Posterior cingulate gyrus (tissue), 11 donors: ENCODE measurements at regions not wholly inside any gene's neighbourhood (a gene's known extent, or its start where the extent isn't known, plus 50 kb on each side); places are given as distances from the start of the nearest gene placed in this dataset.

ENCODE experiments used
- DNase-seq, 10 donors: peaks; one replicate each; pipeline versions ENCODE4 v3.0.0 to v3.0.0-alpha.2; 2020 to 2021; ENCODE audit warnings: mixed read lengths in 3 of 10
- intact Hi-C: fragments of 100-400 bp; cut with DNase I; formaldehyde crosslinking; loops from one replicate; pipeline ENCODE4 v1.15.1; 2023

DNA sequence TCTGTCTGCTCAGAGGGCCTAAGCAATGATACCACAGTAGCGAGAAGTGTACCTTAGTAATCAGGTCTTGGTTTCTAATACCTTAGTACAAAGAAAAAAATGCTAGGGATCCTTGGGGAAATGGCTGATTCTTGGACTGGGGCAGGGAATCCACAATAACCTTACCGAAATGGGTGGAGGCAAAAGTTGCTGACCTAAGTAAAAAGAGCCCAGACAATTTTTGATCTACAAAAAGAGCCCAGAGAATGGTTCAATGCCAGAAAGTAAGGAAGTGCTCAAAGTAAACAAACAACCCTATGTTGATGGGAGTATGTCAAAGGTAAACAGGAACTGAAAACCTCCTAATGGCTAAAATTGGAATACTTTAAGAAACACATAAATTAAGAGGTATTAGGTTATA lies 130.1 kb upstream of the MAGEB18 start:
- intact Hi-C loops: no loop called here
- DNase-seq: no peak

DNA sequence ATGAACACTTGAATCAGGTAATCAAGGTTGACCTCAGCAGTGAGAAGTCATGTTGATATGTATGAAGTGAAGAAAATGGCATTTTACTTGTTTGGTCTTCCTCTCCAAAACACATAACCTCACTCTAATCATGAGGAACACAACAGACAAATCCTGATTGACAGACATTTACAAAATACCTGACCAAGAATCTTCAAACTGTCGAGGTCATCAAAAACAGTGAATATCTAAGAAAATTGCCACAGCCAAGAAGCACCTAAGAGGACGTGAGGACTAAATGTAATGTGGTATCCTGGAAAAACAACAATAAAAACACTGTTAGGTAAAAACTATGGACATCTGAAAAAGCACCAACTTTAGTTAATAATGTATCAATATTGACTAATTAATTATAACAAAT lies 129.5 kb upstream of the MAGEB18 start:
- no peak for DNase-seq
- intact Hi-C loops: no loop called here

DNA sequence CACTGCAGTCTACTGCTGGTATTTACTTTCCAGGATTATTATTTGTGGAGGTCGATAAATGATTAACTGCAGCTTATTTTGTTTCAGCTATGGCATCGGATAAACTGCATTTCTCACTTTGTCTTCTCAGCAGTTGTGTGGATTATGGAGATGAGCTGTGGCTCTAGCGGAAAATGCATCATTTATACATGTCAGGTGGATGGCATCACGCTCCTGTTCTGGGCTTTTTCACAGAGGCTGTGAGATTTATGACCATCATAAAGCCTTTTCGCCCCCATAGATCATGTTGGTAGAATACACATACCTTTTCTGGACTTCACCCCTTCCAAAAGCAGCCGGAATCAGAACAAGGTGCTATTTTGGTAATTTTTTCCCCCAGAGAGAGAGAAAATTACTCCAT lies 118.8 kb upstream of the MAGEB18 start:
- intact Hi-C loops: no loop called here
- DNase-seq: no peak

DNA sequence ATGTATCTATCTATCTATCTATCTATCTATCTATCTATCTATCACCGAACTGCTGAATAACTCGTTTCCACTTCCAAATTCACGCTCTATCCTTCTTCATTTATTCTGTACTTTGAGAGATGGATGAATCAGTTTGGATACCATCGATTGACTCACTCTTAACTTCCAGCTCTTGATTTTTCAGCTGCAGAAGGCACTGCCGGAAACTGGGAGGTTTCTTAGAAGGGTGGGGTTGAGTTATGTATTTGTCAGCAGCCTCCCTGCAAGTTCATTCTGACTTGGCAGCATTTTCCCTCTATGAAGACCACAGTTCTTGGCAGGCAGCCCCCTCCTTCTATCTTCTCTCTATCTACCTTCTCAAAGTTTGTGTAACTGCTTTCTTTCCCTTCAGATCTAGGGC lies 112.0 kb upstream of the MAGEB18 start:
- no peak for DNase-seq
- intact Hi-C loops: no loop called here

DNA sequence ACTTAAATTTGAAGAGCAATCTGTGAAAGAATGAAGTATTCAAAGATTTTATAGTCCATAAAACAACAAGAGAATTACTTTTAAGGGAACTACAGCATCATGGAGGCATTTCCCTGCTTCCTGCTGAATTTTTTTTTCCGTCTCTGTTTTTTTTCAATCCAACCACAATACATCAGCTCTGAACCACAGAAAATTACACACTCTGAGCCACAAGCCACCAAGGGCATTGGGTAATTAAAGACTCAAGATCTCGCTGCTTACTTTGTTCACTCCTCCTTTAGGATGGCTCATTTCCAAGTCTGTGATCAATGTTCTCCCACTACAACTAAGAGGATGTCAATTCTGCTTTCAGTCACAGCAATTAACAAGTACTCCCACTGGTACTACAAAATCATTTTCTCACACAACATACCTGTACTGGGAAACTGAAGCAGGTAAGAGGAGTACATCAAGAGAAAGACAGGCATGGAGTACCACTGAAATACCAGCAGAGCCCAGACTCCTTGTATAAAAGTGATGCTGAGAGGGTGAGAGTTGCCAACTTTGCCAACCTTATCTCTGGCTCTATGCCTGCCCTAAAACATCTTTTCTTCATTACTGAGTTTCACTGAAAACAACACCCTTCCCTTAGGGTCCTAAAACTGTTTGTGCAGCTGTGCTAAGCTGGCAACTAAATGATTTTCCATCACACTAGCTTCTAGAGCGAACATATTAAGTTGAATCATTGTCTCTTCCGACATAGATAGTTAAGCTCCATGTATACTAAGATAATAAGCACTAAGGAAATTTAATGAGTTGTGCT lies 105.8 kb upstream of the MAGEB18 start:
- DNase-seq: no peak
- intact Hi-C loops: no loop called here

DNA sequence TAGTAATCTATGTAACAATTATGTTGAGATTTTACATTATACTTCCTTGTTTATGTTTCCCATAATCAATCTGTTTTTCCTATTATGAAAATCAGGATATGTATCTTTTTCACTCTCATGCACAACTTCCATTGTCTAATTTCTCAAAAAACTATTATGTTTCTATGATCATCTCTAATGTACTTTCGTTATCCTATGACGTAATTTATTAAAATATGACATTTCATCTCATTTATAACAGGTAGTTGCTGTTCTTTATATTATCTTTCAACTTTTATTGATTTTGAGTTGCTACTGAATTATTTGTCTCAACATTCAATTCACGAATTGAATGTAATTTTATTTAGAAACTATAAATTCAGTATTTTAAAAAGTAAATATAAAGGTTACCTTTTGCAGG lies 100.8 kb upstream of the MAGEB18 start:
- intact Hi-C loops: no loop called here
- DNase-seq: no peak

DNA sequence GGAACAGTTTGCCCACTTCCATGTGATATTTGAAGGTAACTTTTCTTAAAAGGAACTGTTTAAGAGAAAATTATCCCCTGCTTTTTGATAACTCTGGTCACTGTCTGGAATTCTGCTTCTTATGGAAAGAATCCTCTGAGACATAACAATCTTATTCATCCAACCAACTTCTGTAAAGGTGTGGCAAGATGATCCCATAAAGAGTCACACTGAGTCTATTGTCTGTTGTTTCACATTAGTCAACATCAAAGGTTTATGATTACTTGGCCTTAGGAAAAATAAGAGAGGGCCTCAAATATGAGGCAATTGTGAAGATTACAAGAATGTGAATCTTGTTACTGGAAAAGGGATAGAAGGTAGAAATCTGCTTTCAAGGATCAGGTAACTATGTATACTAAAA lies 88.0 kb upstream of the MAGEB18 start:
- intact Hi-C loops: no loop called here
- no peak for DNase-seq

DNA sequence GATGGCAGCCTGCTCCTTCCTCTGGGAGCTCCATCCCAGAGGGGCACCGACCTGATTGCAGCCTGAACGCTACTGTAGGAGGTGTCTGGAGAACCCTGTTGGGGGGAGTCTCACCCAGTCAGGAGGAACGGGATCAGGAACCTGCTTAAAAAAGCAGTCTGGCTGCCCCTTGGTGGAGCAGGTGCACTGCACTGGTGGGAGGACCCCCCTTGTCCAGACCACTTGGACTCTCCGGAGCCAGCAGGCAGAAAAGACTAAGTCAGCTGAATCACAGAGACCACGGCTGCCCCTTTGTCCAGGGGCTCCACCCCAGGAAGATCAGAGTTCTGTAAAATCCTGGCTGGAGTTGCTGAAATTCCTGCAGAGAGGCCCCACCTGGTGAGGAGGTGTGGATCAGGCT lies 67.3 kb upstream of the MAGEB18 start:
- peak in 3 of 10 donors; percentile 37 to 66 (median 48) for DNase-seq
- intact Hi-C loops: no loop called here

DNA sequence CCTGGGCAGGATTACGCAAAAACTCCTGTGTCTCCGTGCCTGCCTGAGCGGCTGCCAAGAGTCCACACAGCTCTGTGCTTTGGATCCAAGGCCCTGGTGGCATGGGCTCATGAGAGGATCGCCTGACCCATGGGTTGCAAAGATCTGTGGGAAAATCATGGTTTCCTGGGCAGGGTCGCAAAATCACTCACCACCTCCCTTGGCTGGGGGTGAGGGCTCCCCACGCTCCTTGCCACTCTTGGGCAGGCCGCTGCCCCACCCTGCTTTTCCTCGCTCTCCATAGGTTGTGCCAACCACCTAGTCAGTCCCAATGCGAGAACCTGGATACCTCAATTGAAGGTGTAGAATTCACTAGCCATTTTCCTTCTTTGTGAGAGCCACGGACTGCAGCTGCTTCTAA lies 66.5 kb upstream of the MAGEB18 start:
- intact Hi-C loops: no loop called here
- peak in 2 of 10 donors; percentile 34 to 57 for DNase-seq

DNA sequence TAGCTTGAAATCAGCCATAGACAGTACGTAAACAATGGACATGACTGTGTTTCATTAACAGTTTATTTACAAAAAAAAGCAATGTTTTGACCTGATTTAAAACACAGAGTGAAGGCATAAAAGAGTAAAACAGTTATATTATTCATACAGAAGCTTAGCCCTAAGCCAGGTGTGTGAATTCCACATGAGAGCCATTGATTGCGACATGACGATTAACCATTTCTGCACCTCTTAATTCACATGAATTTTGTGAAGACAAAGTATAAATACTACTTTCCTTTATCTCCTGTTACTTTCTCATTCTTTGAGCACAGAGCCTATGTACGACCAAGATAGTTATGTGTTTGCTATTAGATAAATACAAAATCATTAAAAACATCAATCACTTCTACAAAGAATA lies 55.0 kb upstream of the MAGEB18 start:
- intact Hi-C loops: no loop called here
- DNase-seq: no peak
